ENCODE measurements at regions not wholly inside any gene's neighbourhood (a gene's known extent, or its start where the extent isn't known, plus 50 kb on each side); places are given as distances from the start of the nearest gene placed in this dataset.

GRCh38 chr5:175800656-175801081 is 70.7 kb upstream of the CPLX2 start:
- H2BK5ac ChIP-seq (ENCODE audit: low read depth, low read length, poor library complexity), result no peak overlapping the region
- peaks cover 6% of the 10 kb centered on the region for H3K27me3 ChIP-seq (ENCODE audit: insufficient read depth, low read length)
- H3K36me3 ChIP-seq (ENCODE audit: control insufficient read depth in 1 of 2, insufficient read depth in 2 of 2, low read length in 2 of 2), result no peaks in the 10 kb centered on the region
- peaks cover 10 to 12% of the 10 kb centered on the region in 2 experiments for H3K4me1 ChIP-seq (ENCODE audit: control insufficient read depth in 1 of 2, insufficient read depth in 2 of 2, low read length in 2 of 2)
- DNase-seq, result no peak
- H3K27ac ChIP-seq (ENCODE audit: low read depth, low read length), result no peak overlapping the region
- H3K9ac ChIP-seq (ENCODE audit: low read length), result no peak overlapping the region
- H3K23ac ChIP-seq (ENCODE audit: low read length), result no peak overlapping the region
- H2BK120ac ChIP-seq (ENCODE audit: insufficient read depth, low read length, poor library complexity), result no peak overlapping the region
- no peak overlapping the region for H3K4ac ChIP-seq (ENCODE audit: low read depth, low read length)
- no peak overlapping the region for H3K18ac ChIP-seq (ENCODE audit: low read length)
- H3K14ac ChIP-seq (ENCODE audit: low read length), result no peak overlapping the region
- H4K8ac ChIP-seq (ENCODE audit: low read depth, low read length), result no peak overlapping the region
- peaks cover 1% of the 10 kb centered on the region for H3K9me3 ChIP-seq (ENCODE audit: insufficient read depth, low read depth, low read length)
- H3K4me2 ChIP-seq (ENCODE audit: low read length), result no peak overlapping the region
- no peak overlapping the region for H2BK12ac ChIP-seq (ENCODE audit: low read length)
- no peak overlapping the region for H3K4me3 ChIP-seq (ENCODE audit: low read depth, low read length)
- no peaks in the 10 kb centered on the region for H3K79me2 ChIP-seq (ENCODE audit: control insufficient read depth, insufficient read depth, low read length, poor library complexity)
- no peak overlapping the region for H4K91ac ChIP-seq (ENCODE audit: low read depth, low read length)
- H4K12ac ChIP-seq (ENCODE audit: low read depth, low read length), result no peak overlapping the region
- no peaks in the 10 kb centered on the region for H3K79me1 ChIP-seq (ENCODE audit: low read length)
- no peak overlapping the region for H2AK5ac ChIP-seq (ENCODE audit: low read length)
- no peak overlapping the region for H2AFZ ChIP-seq (ENCODE audit: insufficient read depth, low read length, poor library complexity)
- WGBS (ENCODE audit: extremely low coverage, insufficient coverage, insufficient read length), result no CpG with 5 or more reads among the region's 5 CpGs

- WGBS (ENCODE audit: extremely low coverage, insufficient coverage, insufficient read length), result no CpG with 5 or more reads among the region's 8 CpGs
- Histone ChIP-seq H3K9me3 (ENCODE audit: insufficient read depth, low read depth, low read length) (peaks cover 1% of the 10 kb centered on the region), H2BK120ac (ENCODE audit: insufficient read depth, low read length, poor library complexity) (no peak overlapping the region), H2BK12ac (ENCODE audit: low read length) (no peak overlapping the region), H3K23ac (ENCODE audit: low read length) (no peak overlapping the region), H4K91ac (ENCODE audit: low read depth, low read length) (no peak overlapping the region), H3K79me1 (ENCODE audit: low read length) (no peaks in the 10 kb centered on the region), H2BK5ac (ENCODE audit: low read depth, low read length, poor library complexity) (no peak overlapping the region), H3K4me3 (ENCODE audit: low read depth, low read length) (no peak overlapping the region), H3K18ac (ENCODE audit: low read length) (no peak overlapping the region), H3K4ac (ENCODE audit: low read depth, low read length) (no peak overlapping the region), H3K79me2 (ENCODE audit: control insufficient read depth, insufficient read depth, low read length, poor library complexity) (no peaks in the 10 kb centered on the region), H4K8ac (ENCODE audit: low read depth, low read length) (no peak overlapping the region), H3K14ac (ENCODE audit: low read length) (no peak overlapping the region), H3K4me1 (ENCODE audit: control insufficient read depth in 1 of 2, insufficient read depth in 2 of 2, low read length in 2 of 2) (peaks cover 2 to 5% of the 10 kb centered on the region in 2 experiments), H2AK5ac (ENCODE audit: low read length) (no peak overlapping the region), H3K27me3 (ENCODE audit: insufficient read depth, low read length) (peaks cover 2% of the 10 kb centered on the region), H2AFZ (ENCODE audit: insufficient read depth, low read length, poor library complexity) (no peak overlapping the region), H3K36me3 (ENCODE audit: control insufficient read depth in 1 of 2, insufficient read depth in 2 of 2, low read length in 2 of 2) (no peaks in the 10 kb centered on the region), H3K9ac (ENCODE audit: low read length) (no peak overlapping the region), H4K12ac (ENCODE audit: low read depth, low read length) (no peak overlapping the region), H3K4me2 (ENCODE audit: low read length) (no peak overlapping the region), H3K27ac (ENCODE audit: low read depth, low read length) (no peak overlapping the region)
- DNase-seq, result no peak
These were observed 69.0 kb upstream of the CPLX2 start for GRCh38 chr5:175802361-175802760.

GRCh38 chr5:175803254-175803653 is 68.1 kb upstream of the CPLX2 start:
- Histone ChIP-seq H2BK5ac (ENCODE audit: low read depth, low read length, poor library complexity) (no peak overlapping the region), H2BK120ac (ENCODE audit: insufficient read depth, low read length, poor library complexity) (no peak overlapping the region), H3K79me1 (ENCODE audit: low read length) (no peaks in the 10 kb centered on the region), H3K14ac (ENCODE audit: low read length) (no peak overlapping the region), H3K18ac (ENCODE audit: low read length) (no peak overlapping the region), H3K4me2 (ENCODE audit: low read length) (no peak overlapping the region), H3K4ac (ENCODE audit: low read depth, low read length) (no peak overlapping the region), H3K23ac (ENCODE audit: low read length) (no peak overlapping the region), H4K91ac (ENCODE audit: low read depth, low read length) (no peak overlapping the region), H2BK12ac (ENCODE audit: low read length) (no peak overlapping the region), H2AK5ac (ENCODE audit: low read length) (no peak overlapping the region), H3K4me1 (ENCODE audit: control insufficient read depth in 1 of 2, insufficient read depth in 2 of 2, low read length in 2 of 2) (no peaks in the 10 kb centered on the region), H4K12ac (ENCODE audit: low read depth, low read length) (no peak overlapping the region), H3K79me2 (ENCODE audit: control insufficient read depth, insufficient read depth, low read length, poor library complexity) (no peaks in the 10 kb centered on the region), H4K8ac (ENCODE audit: low read depth, low read length) (no peak overlapping the region), H3K4me3 (ENCODE audit: low read depth, low read length) (no peak overlapping the region), H3K36me3 (ENCODE audit: control insufficient read depth in 1 of 2, insufficient read depth in 2 of 2, low read length in 2 of 2) (no peaks in the 10 kb centered on the region), H3K27me3 (ENCODE audit: insufficient read depth, low read length) (no peaks in the 10 kb centered on the region), H3K9ac (ENCODE audit: low read length) (no peak overlapping the region), H3K9me3 (ENCODE audit: insufficient read depth, low read depth, low read length) (peaks cover 1% of the 10 kb centered on the region), H2AFZ (ENCODE audit: insufficient read depth, low read length, poor library complexity) (no peak overlapping the region), H3K27ac (ENCODE audit: low read depth, low read length) (no peak overlapping the region)
- no peak for DNase-seq
- whole genome bisulfite sequencing (ENCODE audit: extremely low coverage, insufficient coverage, insufficient read length), result no CpG with 5 or more reads among the region's 5 CpGs

- no peaks in the 10 kb centered on the region for H3K79me2 ChIP-seq (ENCODE audit: control insufficient read depth, insufficient read depth, low read length, poor library complexity)
- H2AFZ ChIP-seq (ENCODE audit: insufficient read depth, low read length, poor library complexity), result no peak overlapping the region
- DNase-seq, result no peak
- H3K14ac ChIP-seq (ENCODE audit: low read length), result no peak overlapping the region
- H4K8ac ChIP-seq (ENCODE audit: low read depth, low read length), result no peak overlapping the region
- no peak overlapping the region for H3K18ac ChIP-seq (ENCODE audit: low read length)
- H3K36me3 ChIP-seq (ENCODE audit: control insufficient read depth in 1 of 2, insufficient read depth in 2 of 2, low read length in 2 of 2), result no peaks in the 10 kb centered on the region
- no peak overlapping the region for H3K9ac ChIP-seq (ENCODE audit: low read length)
- H3K79me1 ChIP-seq (ENCODE audit: low read length), result no peaks in the 10 kb centered on the region
- no peak overlapping the region for H3K27ac ChIP-seq (ENCODE audit: low read depth, low read length)
- whole genome bisulfite sequencing (ENCODE audit: extremely low coverage, insufficient coverage, insufficient read length), result no CpG with 5 or more reads among the region's 8 CpGs
- H2AK5ac ChIP-seq (ENCODE audit: low read length), result no peak overlapping the region
- peaks cover 1% of the 10 kb centered on the region for H3K9me3 ChIP-seq (ENCODE audit: insufficient read depth, low read depth, low read length)
- H4K12ac ChIP-seq (ENCODE audit: low read depth, low read length), result no peak overlapping the region
- H4K91ac ChIP-seq (ENCODE audit: low read depth, low read length), result no peak overlapping the region
- H3K4ac ChIP-seq (ENCODE audit: low read depth, low read length), result no peak overlapping the region
- H3K23ac ChIP-seq (ENCODE audit: low read length), result no peak overlapping the region
- H3K4me1 ChIP-seq (ENCODE audit: control insufficient read depth in 1 of 2, insufficient read depth in 2 of 2, low read length in 2 of 2), result no peaks in the 10 kb centered on the region
- H3K4me3 ChIP-seq (ENCODE audit: low read depth, low read length), result no peak overlapping the region
- no peak overlapping the region for H2BK120ac ChIP-seq (ENCODE audit: insufficient read depth, low read length, poor library complexity)
- H2BK12ac ChIP-seq (ENCODE audit: low read length), result no peak overlapping the region
- no peak overlapping the region for H3K4me2 ChIP-seq (ENCODE audit: low read length)
- no peaks in the 10 kb centered on the region for H3K27me3 ChIP-seq (ENCODE audit: insufficient read depth, low read length)
- H2BK5ac ChIP-seq (ENCODE audit: low read depth, low read length, poor library complexity), result no peak overlapping the region
These were observed 67.5 kb upstream of the CPLX2 start for GRCh38 chr5:175803736-175804454.
